Right lung (tissue), 2 donors: ENCODE measurements at regions not wholly inside any gene's neighbourhood (a gene's known extent, or its start where the extent isn't known, plus 50 kb on each side); places are given as distances from the start of the nearest gene placed in this dataset.
A peak's percentile ranks its signal among the peaks of the same experiment; 100 is the strongest.

Experiments used
- DNase-seq, 2 donors: peaks; one replicate each; pipeline ENCODE4 v3.0.0-alpha.2; 2013

- no peak for DNase-seq
Measured at GRCh38 chr4:181350615-181351415, 892.4 kb upstream of the TENM3 start.

- no peak for DNase-seq
Measured at GRCh38 chr4:181364504-181364903, 878.7 kb upstream of the TENM3 start.

GRCh38 chr4:181365671-181366070 lies 877.5 kb upstream of the TENM3 start:
- DNase-seq: no peak

- DNase-seq: no peak
Measured at GRCh38 chr4:181372014-181372413, 871.2 kb upstream of the TENM3 start.

GRCh38 chr4:181376058-181376457 lies 867.1 kb upstream of the TENM3 start:
- no peak for DNase-seq

- DNase-seq: no peak
Measured at GRCh38 chr4:181388061-181388460, 855.1 kb upstream of the TENM3 start.

- no peak for DNase-seq
Measured at GRCh38 chr4:181416966-181417365, 826.2 kb upstream of the TENM3 start.

- peak in 1 of 2 donors; percentile 9 for DNase-seq
Measured at GRCh38 chr4:181418496-181418895, 824.7 kb upstream of the TENM3 start.

GRCh38 chr4:181420950-181421349 lies 822.3 kb upstream of the TENM3 start:
- no peak for DNase-seq

GRCh38 chr4:181424362-181425016 lies 818.7 kb upstream of the TENM3 start:
- DNase-seq: no peak

- no peak for DNase-seq
Measured at GRCh38 chr4:181427076-181427475, 816.1 kb upstream of the TENM3 start.

- no peak for DNase-seq
Measured at GRCh38 chr4:181431006-181431405, 812.2 kb upstream of the TENM3 start.

- DNase-seq: no peak
Measured at GRCh38 chr4:181431661-181432060, 811.5 kb upstream of the TENM3 start.

- no peak for DNase-seq
Measured at GRCh38 chr4:181432335-181432734, 810.9 kb upstream of the TENM3 start.

- DNase-seq: no peak
Measured at GRCh38 chr4:181437895-181438294, 805.3 kb upstream of the TENM3 start.

GRCh38 chr4:181438641-181439040 lies 804.6 kb upstream of the TENM3 start:
- DNase-seq: no peak

- DNase-seq: no peak
Measured at GRCh38 chr4:181443021-181443420, 800.2 kb upstream of the TENM3 start.

- DNase-seq: no peak
Measured at GRCh38 chr4:181465826-181466225, 777.4 kb upstream of the TENM3 start.

- DNase-seq: no peak
Measured at GRCh38 chr4:181468451-181468850, 774.8 kb upstream of the TENM3 start.

GRCh38 chr4:181470306-181470705 lies 772.9 kb upstream of the TENM3 start:
- no peak for DNase-seq

- DNase-seq: no peak
Measured at GRCh38 chr4:181475359-181475758, 767.8 kb upstream of the TENM3 start.

GRCh38 chr4:181475781-181476507 lies 767.3 kb upstream of the TENM3 start:
- no peak for DNase-seq

- DNase-seq: no peak
Measured at GRCh38 chr4:181476508-181476890, 766.7 kb upstream of the TENM3 start.
